CD4-positive, alpha-beta T cell (primary cell): ENCODE measurements at regions not wholly inside any gene's neighbourhood (a gene's known extent, or its start where the extent isn't known, plus 50 kb on each side); places are given as distances from the start of the nearest gene placed in this dataset.

ENCODE experiments used
- ATAC-seq: fragments of 200-7000 bp; cut with Tn5 transposase; one replicate; pipeline ENCODE4 v1.10.0; 2022; ENCODE audit warnings: mild to moderate bottlenecking; ENCODE audit not compliant: poor library complexity
- CTCF ChIA-PET: fragments of 350-600 bp; sonication (Branson Sonifier 250); formaldehyde crosslinking; loops from one replicate; lab custom pipeline; 2021; ENCODE audit warnings: antibody characterized with exemption, inconsistent platforms; lab: Charles Lee
- POLR2A ChIA-PET: fragments of 350-600 bp; sonication (Branson Sonifier 250); formaldehyde crosslinking; loops from one replicate; lab custom pipeline; 2021; ENCODE audit warnings: antibody characterized with exemption, inconsistent platforms; lab: Charles Lee
- DNase-seq, 14 experiments: peaks; one replicate each; pipeline ENCODE4 v3.0.0-alpha.2; 2013 to 2020; ENCODE audit warnings: mixed read lengths in 2 of 14
- H3K27ac ChIP-seq, 2 donors: one replicate each; pipeline versions ENCODE4 v1.5.1 to v1.7.0; 2013; ENCODE audit warnings: low read length in 2 of 2, low read depth in 1 of 2, mild to moderate bottlenecking in 1 of 2
- H3K27me3 ChIP-seq, 2 experiments: 1 replicate in 1 of 2; 2 replicates in 1 of 2; pipeline versions ENCODE4 v1.6.1 to v1.7.0; 2013; ENCODE audit warnings: low read length in 2 of 2, control low read depth in 1 of 2, mild to moderate bottlenecking in 1 of 2, moderate library complexity in 1 of 2; ENCODE audit not compliant: insufficient read depth in 2 of 2, control insufficient read depth in 1 of 2
- H3K36me3 ChIP-seq: one replicate; pipeline ENCODE4 v1.6.1; 2013; ENCODE audit warnings: low read length, control low read depth; ENCODE audit not compliant: insufficient read depth
- H3K4me1 ChIP-seq: one replicate; pipeline ENCODE4 v1.6.1; 2013; ENCODE audit warnings: low read length, control low read depth; ENCODE audit not compliant: insufficient read depth
- H3K4me3 ChIP-seq: one replicate; pipeline ENCODE4 v1.5.1; 2013; ENCODE audit warnings: mild to moderate bottlenecking, low read length, moderate library complexity
- H3K9me3 ChIP-seq, 2 experiments: 1 replicate in 1 of 2; 2 replicates in 1 of 2; pipeline versions ENCODE4 v1.6.1 to v1.7.0; 2013; ENCODE audit warnings: low read length in 2 of 2, mild to moderate bottlenecking in 2 of 2, control low read depth in 1 of 2, moderate library complexity in 1 of 2; ENCODE audit not compliant: control insufficient read depth in 1 of 2, insufficient read depth in 1 of 2
- H3K27ac Mint-ChIP-seq: one replicate; pipeline ENCODE4 v1.8.0; 2020; ENCODE audit warnings: mixed read lengths
- H3K27me3 Mint-ChIP-seq: one replicate; pipeline ENCODE4 v1.8.0; 2021; ENCODE audit warnings: mixed read lengths
- H3K36me3 Mint-ChIP-seq: one replicate; pipeline ENCODE4 v1.8.0; 2021; ENCODE audit warnings: low read depth, mixed read lengths
- H3K4me1 Mint-ChIP-seq: one replicate; pipeline ENCODE4 v1.8.0; 2021; ENCODE audit warnings: low read depth, mixed read lengths
- H3K4me3 Mint-ChIP-seq: one replicate; pipeline ENCODE4 v1.8.0; 2020; ENCODE audit warnings: mild to moderate bottlenecking, mixed read lengths
- H3K9me3 Mint-ChIP-seq: one replicate; pipeline ENCODE4 v1.8.0; 2020; ENCODE audit warnings: mixed read lengths
- intact Hi-C, 2 experiments: fragments of 100-400 bp; cut with DNase I in 1 of 2; cut with micrococcal nuclease in 1 of 2; formaldehyde crosslinking; loops; one replicate each; pipeline versions ENCODE4 v1.15.1 to v1.9.0; 2023 to 2025; cut with DNase I, micrococcal nuclease
- TF ChIP-seq, protein P1 (sequence below): fragments of 200-600 bp; IDR thresholded peaks from one replicate; pipeline ENCODE4 v1.8.0; 2022; ENCODE audit warnings: antibody characterized with exemption, mild to moderate bottlenecking

DNA sequence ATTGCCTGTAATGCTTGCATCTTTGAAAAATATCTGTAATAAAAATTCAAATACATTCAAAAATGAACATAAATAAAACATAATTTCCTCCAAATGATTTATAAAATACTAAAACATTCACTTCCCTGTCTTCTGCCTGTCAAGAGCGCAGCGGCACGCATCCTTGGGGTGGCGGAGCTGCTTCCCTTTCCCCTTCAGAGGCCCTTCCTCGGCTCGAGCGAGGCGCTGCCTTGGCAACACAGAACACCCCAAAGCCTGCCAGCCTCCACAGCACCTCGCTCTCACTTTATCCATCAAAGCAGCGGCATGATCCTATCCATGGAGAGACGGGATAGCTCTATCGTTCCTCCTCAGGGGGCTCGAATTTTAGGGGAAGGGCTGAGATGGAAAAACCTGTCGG lies 146.2 kb downstream of the GXYLT1 start:
- Mint-ChIP-seq H3K36me3 (no peaks in the 10 kb centered on the region), H3K4me3 (no peak overlapping the region)
- CTCF ChIA-PET, result no interaction called here

DNA sequence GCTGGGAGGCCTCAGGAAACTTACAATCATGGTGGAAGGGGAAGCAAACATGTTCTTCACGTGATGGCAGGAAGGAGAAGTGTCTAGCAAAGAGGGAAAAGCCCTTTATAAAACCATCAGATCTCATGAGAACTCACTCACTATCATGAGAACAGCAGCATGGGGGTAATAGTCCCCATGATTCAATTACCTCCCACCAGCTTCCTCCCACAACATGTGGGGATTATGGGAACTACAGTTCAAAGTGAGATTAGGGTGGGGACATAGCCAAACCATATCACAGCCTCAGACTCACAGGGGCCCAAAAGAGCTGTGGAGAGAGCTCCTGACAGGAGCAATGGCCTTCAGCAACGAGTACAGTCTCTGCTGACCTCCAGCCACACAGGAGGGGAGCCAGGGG lies 151.4 kb downstream of the GXYLT1 start:
- no peak for ATAC-seq
- Mint-ChIP-seq H3K36me3 (no peaks in the 10 kb centered on the region), H3K4me1 (no peaks in the 10 kb centered on the region), H3K4me3 (no peak overlapping the region), H3K27me3 (peaks cover 6% of the 10 kb centered on the region), H3K9me3 (no peaks in the 10 kb centered on the region), H3K27ac (no peak overlapping the region)
- H3K27me3 ChIP-seq, result no peaks in the 10 kb centered on the region
- H3K4me1 ChIP-seq, result no peaks in the 10 kb centered on the region
- no peaks in the 10 kb centered on the region for H3K36me3 ChIP-seq
- no peak overlapping the region for H3K4me3 ChIP-seq
- intact Hi-C loops, result no loop called here
- CTCF ChIA-PET, result no interaction called here
- POLR2A ChIA-PET, result no interaction called here
- H3K9me3 ChIP-seq, result no peaks in the 10 kb centered on the region
- no peak for DNase-seq
- TF ChIP-seq, protein P1, sequence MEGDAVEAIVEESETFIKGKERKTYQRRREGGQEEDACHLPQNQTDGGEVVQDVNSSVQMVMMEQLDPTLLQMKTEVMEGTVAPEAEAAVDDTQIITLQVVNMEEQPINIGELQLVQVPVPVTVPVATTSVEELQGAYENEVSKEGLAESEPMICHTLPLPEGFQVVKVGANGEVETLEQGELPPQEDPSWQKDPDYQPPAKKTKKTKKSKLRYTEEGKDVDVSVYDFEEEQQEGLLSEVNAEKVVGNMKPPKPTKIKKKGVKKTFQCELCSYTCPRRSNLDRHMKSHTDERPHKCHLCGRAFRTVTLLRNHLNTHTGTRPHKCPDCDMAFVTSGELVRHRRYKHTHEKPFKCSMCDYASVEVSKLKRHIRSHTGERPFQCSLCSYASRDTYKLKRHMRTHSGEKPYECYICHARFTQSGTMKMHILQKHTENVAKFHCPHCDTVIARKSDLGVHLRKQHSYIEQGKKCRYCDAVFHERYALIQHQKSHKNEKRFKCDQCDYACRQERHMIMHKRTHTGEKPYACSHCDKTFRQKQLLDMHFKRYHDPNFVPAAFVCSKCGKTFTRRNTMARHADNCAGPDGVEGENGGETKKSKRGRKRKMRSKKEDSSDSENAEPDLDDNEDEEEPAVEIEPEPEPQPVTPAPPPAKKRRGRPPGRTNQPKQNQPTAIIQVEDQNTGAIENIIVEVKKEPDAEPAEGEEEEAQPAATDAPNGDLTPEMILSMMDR, result no peak
- H3K27ac ChIP-seq, result no peak overlapping the region

More for the DNA sequence above, 146.2 kb downstream of the GXYLT1 start:
- H3K9me3 ChIP-seq, result no peaks in the 10 kb centered on the region
- DNase-seq (no peak), ATAC-seq (no peak)
- no peaks in the 10 kb centered on the region for H3K36me3 ChIP-seq
- POLR2A ChIA-PET, result no interaction called here
- no peak overlapping the region for H3K27ac ChIP-seq
- Mint-ChIP-seq H3K27ac (no peak overlapping the region), H3K27me3 (peaks cover 9% of the 10 kb centered on the region), H3K4me1 (no peaks in the 10 kb centered on the region), H3K9me3 (no peaks in the 10 kb centered on the region)
- intact Hi-C loops, result no loop called here
- no peak overlapping the region for H3K4me3 ChIP-seq
- TF ChIP-seq, protein P1, result no peak
- H3K4me1 ChIP-seq, result no peaks in the 10 kb centered on the region
- H3K27me3 ChIP-seq, result no peaks in the 10 kb centered on the region

DNA sequence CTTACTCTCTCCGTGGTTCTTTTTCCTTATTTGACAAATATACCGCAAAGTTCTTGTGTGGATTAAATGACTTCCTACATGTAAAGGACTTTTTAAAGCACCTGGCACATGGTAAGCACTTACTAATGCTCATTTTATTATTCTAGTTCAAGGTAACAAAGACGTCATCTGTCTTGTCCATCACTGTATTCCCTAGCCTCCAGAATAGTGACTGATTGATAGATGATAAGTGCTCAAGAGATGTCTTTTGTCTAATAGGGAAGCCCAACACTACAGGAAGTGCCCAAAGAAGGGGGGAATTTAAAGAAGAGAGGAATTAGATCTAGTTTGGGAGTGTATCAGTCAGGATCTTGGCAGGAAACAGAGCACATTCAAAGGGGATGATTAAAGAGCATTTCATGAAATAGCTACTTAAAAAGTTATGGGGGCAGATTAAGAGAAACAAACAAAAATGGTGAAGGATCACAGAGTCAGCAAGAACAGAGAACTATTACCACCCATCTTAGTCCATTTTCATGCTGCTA lies 151.9 kb downstream of the GXYLT1 start:
- Histone ChIP-seq H3K36me3 (no peaks in the 10 kb centered on the region), H3K27me3 (peaks cover 0 to 2% of the 10 kb centered on the region in 2 experiments), H3K4me3 (no peak overlapping the region), H3K4me1 (no peaks in the 10 kb centered on the region), H3K27ac (no peak overlapping the region), H3K9me3 (no peaks in the 10 kb centered on the region)
- CTCF ChIA-PET, result no interaction called here
- intact Hi-C loops, result no loop called here
- ATAC-seq (no peak), DNase-seq (no peak)
- POLR2A ChIA-PET, result no interaction called here
- Mint-ChIP-seq H3K4me3 (no peak overlapping the region), H3K27ac (no peak overlapping the region), H3K4me1 (no peaks in the 10 kb centered on the region), H3K36me3 (no peaks in the 10 kb centered on the region), H3K9me3 (no peaks in the 10 kb centered on the region), H3K27me3 (peaks cover 3% of the 10 kb centered on the region)
- TF ChIP-seq, protein P1, result no peak
